ENCODE measurements at regions not wholly inside any gene's neighbourhood (a gene's known extent, or its start where the extent isn't known, plus 50 kb on each side); places are given as distances from the start of the nearest gene placed in this dataset.

GRCh38 chr1:60848583-60849188 is 233.7 kb upstream of the NFIA start:
- WGBS (ENCODE audit: insufficient coverage): 60% methylated on average over 1 of the region's 1 CpG

More at GRCh38 chr1:60848583-60849188, 233.7 kb upstream of the NFIA start:
- peaks cover 0 to 2% (median 2%) of the 10 kb centered on the region in 3 donors for H3K27me3 Mint-ChIP-seq (ENCODE audit: low read depth in 3 of 3)
- H3K79me2 ChIP-seq (ENCODE audit: insufficient read depth, low read length): no peaks in the 10 kb centered on the region
- TF ChIP-seq CTCF (IDR thresholded peaks at IDR 0.05): peak; percentile 82
- H3K27ac ChIP-seq (ENCODE audit: low read depth in 1 of 2, low read length in 2 of 2): no peak overlapping the region
- no peaks in the 10 kb centered on the region for H3K4me1 ChIP-seq (ENCODE audit: control insufficient read depth in 1 of 2, insufficient read depth in 2 of 2, low read length in 2 of 2)
- no peak overlapping the region for H3K4me2 ChIP-seq (replicated peaks; ENCODE audit: extremely low read depth, low read length, poor library complexity, severe bottlenecking)
- peak; percentile 13 to 29 (median 23) for DNase-seq
- H3K27me3 ChIP-seq (ENCODE audit: control insufficient read depth in 2 of 2, insufficient read depth in 2 of 2, low read length in 2 of 2): no peaks in the 10 kb centered on the region
- intact Hi-C loops (cut with micrococcal nuclease): loop anchor here (5.0 to 10.0 kb wide), 3 partner anchors 194 to 1006 kb away; no protein-coding TSS in a partner anchor
- no peaks in the 10 kb centered on the region for H3K4me1 Mint-ChIP-seq
- H3K27ac Mint-ChIP-seq: no peak overlapping the region
- H2AFZ ChIP-seq (ENCODE audit: insufficient read depth, low read depth, low read length, poor library complexity, severe bottlenecking): no peak overlapping the region
- H3K9me3 ChIP-seq (replicated peaks in 1 of 2; ENCODE audit: control insufficient read depth in 1 of 2, insufficient read depth in 1 of 2, low read length in 2 of 2): no peaks in the 10 kb centered on the region
- no peaks in the 10 kb centered on the region for H3K36me3 Mint-ChIP-seq
- H3K4me3 Mint-ChIP-seq: no peak overlapping the region
- no peaks in the 10 kb centered on the region for H3K36me3 ChIP-seq (replicated peaks in 1 of 2; ENCODE audit: control insufficient read depth in 1 of 2, insufficient read depth in 2 of 2, low read length in 2 of 2)
- H4K20me1 ChIP-seq (ENCODE audit: insufficient read depth, low read length): no peaks in the 10 kb centered on the region
- peaks cover 0 to 4% (median 2%) of the 10 kb centered on the region in 7 donors for H3K9me3 Mint-ChIP-seq
- no peak overlapping the region for H3K9ac ChIP-seq (ENCODE audit: insufficient read depth, low read length, poor library complexity, severe bottlenecking)
- no peak overlapping the region for H3K4me3 ChIP-seq (replicated peaks in 1 of 3; ENCODE audit: low read depth in 2 of 3, low read length in 3 of 3)
